ENCODE measurements at regions not wholly inside any gene's neighbourhood (a gene's known extent, or its start where the extent isn't known, plus 50 kb on each side); places are given as distances from the start of the nearest gene placed in this dataset.

GRCh38 chr13:79226938-79227337 is 179.1 kb downstream of the RBM26 start:
- H2AK5ac ChIP-seq (ENCODE audit: low read depth, low read length): no peak overlapping the region
- H3K79me1 ChIP-seq (ENCODE audit: low read depth, low read length): no peaks in the 10 kb centered on the region
- H3K4me2 ChIP-seq (ENCODE audit: insufficient read depth in 1 of 2, low read depth in 2 of 2, low read length in 2 of 2): no peak overlapping the region
- no peak overlapping the region for H3K23ac ChIP-seq (ENCODE audit: insufficient read length)
- no peaks in the 10 kb centered on the region for H3K27me3 ChIP-seq (replicated peaks in 1 of 4; ENCODE audit: control insufficient read depth in 3 of 4, extremely low read depth in 1 of 4, insufficient read depth in 3 of 4, low read length in 3 of 4)
- no peak overlapping the region for H3K18ac ChIP-seq (ENCODE audit: extremely low read depth, low read length)
- H4K91ac ChIP-seq (replicated peaks; ENCODE audit: insufficient read length, low read length): no peak overlapping the region
- no peak overlapping the region for H4K8ac ChIP-seq (ENCODE audit: extremely low read depth, insufficient read depth, low read length)
- H2BK120ac ChIP-seq (replicated peaks; ENCODE audit: low read depth, low read length): no peak overlapping the region
- H3K14ac ChIP-seq (ENCODE audit: insufficient read length): no peak overlapping the region
- POLR2A ChIA-PET (ENCODE audit: partially characterized antibody): interaction anchor here (0.6 kb wide), 1 partner anchor 113 kb away, joined by 3 read pairs; no protein-coding TSS in a partner anchor
- FAIRE-seq: peak; percentile 66
- TF ChIP-seq TAF1 (IDR thresholded peaks at IDR 0.05; ENCODE audit: low read depth, low read length) (no peak), CTCF (IDR thresholded peaks at IDR 0.05; ENCODE audit: control extremely low read depth in 1 of 3, insufficient read depth in 1 of 3, low read depth in 1 of 3, low read length in 3 of 3) (peak in 2 of 3 experiments; percentile 34 to 40; a peak in 2 of 4 replicates), RAD21 (IDR thresholded peaks at IDR 0.05 in 1 of 2, conservative IDR thresholded peaks at IDR 0.05 in 1 of 2; ENCODE audit: low read depth in 2 of 2, low read length in 2 of 2) (peak; percentile 75 to 76)
- H2BK12ac ChIP-seq (ENCODE audit: low read depth, low read length): no peak overlapping the region
- peak in 1 of 2 experiments; percentile 50 for DNase-seq (ENCODE audit: low read depth in 1 of 2, low spot score in 2 of 2)
- H3K27ac ChIP-seq (ENCODE audit: low read depth, low read length): no peak overlapping the region
- no peak overlapping the region for H3K56ac ChIP-seq (replicated peaks; ENCODE audit: insufficient read length, low read depth, low read length)
- peak overlapping the region; percentile 70; the same call in 1 of the 2 replicates for H2AFZ ChIP-seq (ENCODE audit: low read length)
- WGBS, 2 experiments (ENCODE audit: extremely low coverage in 1 of 2, insufficient coverage in 1 of 2, insufficient read length in 1 of 2, insufficient replicate concordance in 2 of 2, low coverage in 1 of 2, low lambda C conversion rate in 2 of 2, missing lambda C conversion rate in 1 of 2): 86% methylated on average over 7 of the region's 7 CpGs; no CpG with 5 or more reads in 1 of the 2 experiments
- no peaks in the 10 kb centered on the region for H3K9me3 ChIP-seq (ENCODE audit: insufficient read depth in 2 of 2, low read depth in 1 of 2, low read length in 1 of 2)
- no peak overlapping the region for H3K9ac ChIP-seq (replicated peaks in 1 of 4; ENCODE audit: extremely low read depth in 1 of 4, low read depth in 3 of 4, low read length in 3 of 4)
- H3K79me2 ChIP-seq (ENCODE audit: control insufficient read depth in 1 of 2, insufficient read depth in 2 of 2, low read length in 2 of 2): no peaks in the 10 kb centered on the region
- no peaks in the 10 kb centered on the region for H4K20me1 ChIP-seq (replicated peaks in 1 of 2; ENCODE audit: control insufficient read depth in 1 of 2, insufficient read depth in 2 of 2, low read length in 2 of 2)
- CTCF ChIA-PET (ENCODE audit: partially characterized antibody): interaction anchor here (0.7 to 1.6 kb wide), 10 partner anchors 11 to 170 kb away, joined by 3 to 6 read pairs (median 3); no protein-coding TSS in a partner anchor
- H4K5ac ChIP-seq (ENCODE audit: insufficient read length, low read depth, low read length): no peak overlapping the region
- peaks cover 0 to 6% (median 3%) of the 10 kb centered on the region in 4 experiments; a peak in 4 of 7 replicates for H3K4me1 ChIP-seq (replicated peaks in 1 of 4; ENCODE audit: control insufficient read depth in 3 of 4, insufficient read depth in 4 of 4, low read length in 3 of 4)
- H2BK20ac ChIP-seq (ENCODE audit: low read length): no peak overlapping the region
- no peak overlapping the region for H3K4me3 ChIP-seq (ENCODE audit: extremely low read depth in 1 of 4, insufficient read depth in 2 of 4, low read depth in 3 of 4, low read length in 4 of 4)
- no peak overlapping the region for H3K4ac ChIP-seq (replicated peaks; ENCODE audit: insufficient read length, low read depth, low read length)
- H2BK15ac ChIP-seq (ENCODE audit: low read length): no peak overlapping the region
- no peaks in the 10 kb centered on the region for H3K36me3 ChIP-seq (ENCODE audit: control insufficient read depth in 2 of 4, insufficient read depth in 4 of 4, low read length in 3 of 4)
- H2BK5ac ChIP-seq (ENCODE audit: low read depth, low read length): no peak overlapping the region
- H3K23me2 ChIP-seq (ENCODE audit: low read depth, low read length): peaks cover 4% of the 10 kb centered on the region; the same call in 1 of the 2 replicates

Data from H1 (cell line).